HG03558 (cell line): ENCODE measurements at regions not wholly inside any gene's neighbourhood (a gene's known extent, or its start where the extent isn't known, plus 50 kb on each side); places are given as distances from the start of the nearest gene placed in this dataset.

Experiments used
- ATAC-seq: cut with Tn5 transposase; IDR thresholded peaks from one replicate; pipeline ENCODE4 v1.9.1; 2021; ENCODE audit warnings: moderate number of reproducible peaks; ENCODE audit not compliant: unreplicated experiment; ENCODE audit errors: extremely low read depth

DNA sequence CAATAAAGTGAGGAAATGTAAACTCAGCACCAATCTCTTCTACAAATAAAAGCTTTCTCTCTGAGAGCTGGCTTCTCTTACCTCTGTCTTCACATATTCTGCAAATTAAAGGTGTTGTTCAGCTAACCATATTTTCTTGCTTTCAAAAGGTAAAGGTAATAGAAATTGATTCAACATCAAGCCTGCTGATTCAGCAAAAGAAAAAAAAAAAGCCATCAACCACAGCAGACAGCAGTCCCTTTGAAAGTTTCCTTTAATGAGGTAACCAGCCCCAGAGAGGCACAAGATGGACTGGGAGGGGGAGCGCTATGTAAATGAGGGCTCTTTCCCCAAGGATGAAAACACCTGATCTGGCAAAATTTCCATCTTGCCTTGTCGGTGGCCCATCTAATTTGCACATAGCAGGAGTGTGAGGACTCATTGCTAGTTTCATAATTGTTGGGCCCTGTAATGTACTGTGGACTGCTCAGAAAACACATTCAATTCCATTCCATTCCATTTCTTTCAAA, 154.9 kb upstream of the SOX11 start:
- ATAC-seq = no peak

DNA sequence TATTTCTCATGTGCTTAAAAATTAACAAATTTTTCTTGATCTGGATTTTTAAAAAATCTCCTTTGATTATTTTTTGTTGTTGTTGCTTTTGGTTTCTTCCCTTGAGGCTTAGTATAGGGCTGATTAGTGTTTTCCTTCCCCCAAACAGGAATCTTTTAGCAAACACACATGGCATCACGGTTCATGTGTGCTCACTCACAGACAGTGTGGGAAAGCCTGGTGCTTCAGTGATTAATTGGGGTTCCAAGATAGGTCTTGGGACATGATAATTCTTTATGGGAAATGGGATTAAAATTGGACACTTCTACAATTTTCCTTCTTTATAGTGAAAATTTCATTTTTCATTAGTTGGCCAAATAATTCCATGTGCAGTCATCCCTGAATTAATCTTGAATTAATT, 153.9 kb upstream of the SOX11 start:
- ATAC-seq = no peak

GRCh38 chr2:5538772-5539171, 153.4 kb upstream of the SOX11 start:
- ATAC-seq = no peak

DNA sequence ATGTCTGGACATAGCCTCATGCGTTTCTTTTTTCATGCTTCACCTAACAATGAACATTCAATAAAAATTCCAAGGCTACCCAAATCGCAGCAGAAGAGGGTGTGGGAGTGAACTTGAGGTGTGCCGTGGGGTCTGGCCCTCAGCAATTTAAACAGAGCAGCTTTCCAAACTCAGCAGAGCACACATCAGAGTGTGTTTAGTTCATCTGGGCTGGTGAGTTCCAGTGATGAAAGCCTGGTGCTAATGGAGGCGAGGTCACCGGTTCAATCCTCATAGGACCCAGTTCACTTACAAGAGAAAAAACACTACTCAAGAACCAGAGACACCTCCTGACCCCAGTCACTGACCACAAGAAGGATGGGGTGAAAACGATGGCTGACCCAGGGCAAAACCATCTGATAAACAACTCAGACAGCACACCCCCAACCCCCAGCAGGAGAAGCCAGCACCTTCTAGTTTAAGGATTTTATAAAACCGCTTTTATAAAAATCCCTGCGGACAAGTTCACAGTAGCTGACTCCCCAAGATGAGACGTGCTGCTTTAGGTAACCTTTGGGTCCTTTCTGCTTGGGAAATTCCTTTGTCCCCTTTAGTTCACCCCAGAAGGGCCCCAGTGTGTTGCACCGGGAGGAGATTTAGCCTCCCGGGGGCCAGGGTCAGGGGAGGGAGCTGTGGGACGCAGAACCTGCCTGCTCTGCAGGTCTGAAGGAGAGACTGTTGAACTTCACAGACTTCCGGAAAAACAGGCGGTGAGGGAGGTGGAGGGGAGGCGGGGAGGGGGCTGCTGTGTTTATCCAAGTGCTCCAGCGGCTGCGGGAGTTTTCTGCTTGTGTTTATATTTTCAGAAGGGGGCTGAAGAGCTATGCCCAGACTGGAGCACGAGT, 152.7 kb upstream of the SOX11 start:
- no peak for ATAC-seq

DNA sequence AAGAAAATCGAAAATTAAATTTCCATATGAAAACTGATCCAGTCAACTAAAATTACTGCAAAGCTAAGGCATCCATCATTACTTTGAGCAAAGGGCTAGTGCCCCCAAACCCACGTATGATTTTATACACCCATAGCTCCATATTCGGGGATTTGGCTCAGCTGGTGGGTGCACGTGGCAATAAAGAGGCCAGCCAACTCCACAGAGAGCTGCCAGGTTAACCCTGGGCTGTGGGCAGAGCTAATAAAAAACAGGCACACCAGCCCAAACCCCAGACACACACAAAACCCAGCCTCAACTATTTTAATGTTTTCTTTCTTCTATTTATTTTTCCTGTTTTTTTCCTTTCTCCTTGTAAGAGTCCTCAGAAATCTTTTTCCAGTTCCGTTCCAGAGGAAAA, 151.3 kb upstream of the SOX11 start:
- no peak for ATAC-seq

DNA sequence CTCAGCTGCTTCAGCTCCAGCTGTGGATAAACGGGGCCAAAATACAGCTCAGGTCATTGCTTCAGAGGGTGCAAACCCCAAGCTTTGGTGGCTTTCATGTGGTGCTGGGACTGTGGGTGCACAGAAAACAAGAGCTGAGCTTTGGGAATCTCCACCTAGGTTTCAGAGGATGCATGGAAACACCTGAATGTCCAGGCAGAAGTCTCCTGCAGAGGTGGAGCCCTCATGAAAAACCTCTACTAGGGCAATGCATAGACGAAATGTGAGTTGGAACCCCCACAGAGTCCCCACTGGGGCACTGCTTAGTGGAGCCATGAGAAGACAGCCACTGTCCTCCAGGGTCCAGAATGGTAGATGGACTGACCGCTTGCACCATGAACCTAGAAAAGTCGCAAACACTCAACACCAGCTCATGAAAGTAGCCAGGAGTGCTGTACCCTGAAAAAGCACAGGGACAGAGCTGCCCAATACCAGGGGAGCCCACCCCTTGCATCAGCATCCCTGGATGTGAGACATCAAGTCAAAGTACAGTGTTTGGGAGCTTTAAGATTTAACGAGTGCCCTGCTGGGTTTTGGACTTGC, 147.9 kb upstream of the SOX11 start:
- no peak for ATAC-seq

DNA sequence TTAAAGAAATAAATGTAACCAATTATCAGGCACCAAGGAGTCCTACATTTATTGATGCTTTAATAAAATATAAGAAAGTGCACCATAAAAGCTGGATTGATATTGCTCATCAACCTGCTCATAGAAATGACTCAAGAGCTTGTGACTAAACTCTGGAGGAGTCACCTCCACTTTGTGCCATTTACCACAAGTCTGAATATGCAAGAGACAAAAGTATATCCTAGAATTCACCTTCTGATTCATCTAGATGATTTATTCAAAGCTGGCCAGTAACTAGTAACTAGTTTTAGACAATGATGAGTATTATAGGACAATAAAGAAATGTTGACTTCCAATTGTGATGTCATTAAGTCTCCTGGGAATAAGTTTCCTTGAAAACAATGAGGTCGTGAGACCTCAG, 146.0 kb upstream of the SOX11 start:
- ATAC-seq = no peak

DNA sequence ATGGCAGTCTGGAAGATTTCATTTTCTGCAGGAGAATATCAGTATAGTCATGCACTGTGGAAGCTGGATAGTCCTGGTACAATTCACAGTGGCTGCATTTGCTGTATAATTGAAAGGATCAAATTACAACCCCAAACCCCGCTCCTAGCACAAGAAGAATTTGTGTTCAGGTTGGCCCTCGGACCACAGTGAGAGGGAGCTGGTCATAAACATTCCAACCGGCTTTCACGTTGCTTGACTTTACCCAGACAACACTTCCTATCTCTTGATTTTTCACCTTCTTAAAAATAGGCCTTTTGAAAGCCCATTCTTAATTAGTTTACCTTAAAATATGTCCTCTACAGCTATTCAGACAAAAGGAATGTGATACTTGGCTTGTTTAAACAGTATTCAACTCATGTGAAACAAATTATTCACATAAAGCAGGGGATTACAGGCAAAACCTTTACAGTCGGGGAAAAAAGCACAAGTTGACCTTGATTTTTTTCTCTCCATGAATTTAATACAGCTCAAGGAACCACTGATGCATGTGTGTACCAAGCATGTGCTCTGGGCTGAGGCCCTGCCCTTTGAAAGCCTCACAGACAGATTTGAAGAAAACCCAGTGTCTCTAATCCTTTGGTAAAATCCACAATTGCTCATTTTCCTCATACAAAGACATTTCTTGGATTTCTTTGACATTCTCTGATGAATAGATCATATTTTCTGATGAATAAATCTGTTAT, 143.0 kb upstream of the SOX11 start:
- ATAC-seq = no peak

GRCh38 chr2:5549771-5550170, 142.4 kb upstream of the SOX11 start:
- ATAC-seq = no peak

GRCh38 chr2:5555636-5556035, 136.5 kb upstream of the SOX11 start:
- ATAC-seq = no peak

- no peak for ATAC-seq
These were observed 131.2 kb upstream of the SOX11 start for GRCh38 chr2:5561006-5561405.

GRCh38 chr2:5562426-5562825, 129.8 kb upstream of the SOX11 start:
- no peak for ATAC-seq

GRCh38 chr2:5562865-5563264, 129.3 kb upstream of the SOX11 start:
- no peak for ATAC-seq

DNA sequence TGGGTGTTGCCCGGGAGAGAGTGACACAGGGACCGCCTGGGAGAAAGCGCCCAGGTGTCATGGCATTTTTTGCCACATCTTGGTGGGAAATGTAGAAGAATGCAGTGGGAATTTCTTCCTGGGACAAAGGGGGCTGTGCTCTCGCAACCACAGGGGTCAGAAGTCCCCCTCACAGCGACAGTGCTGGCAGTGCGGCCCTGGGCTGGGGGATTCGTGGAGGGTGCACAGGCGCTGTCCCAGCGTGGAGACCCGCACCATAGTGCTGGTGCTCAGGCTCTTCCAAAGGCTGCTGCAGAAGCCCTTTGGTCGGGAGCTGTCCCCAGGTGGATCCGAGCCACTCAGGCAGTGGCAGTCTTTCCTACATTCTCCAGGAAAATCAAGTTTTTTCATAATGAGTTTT, 128.8 kb upstream of the SOX11 start:
- ATAC-seq = no peak

DNA sequence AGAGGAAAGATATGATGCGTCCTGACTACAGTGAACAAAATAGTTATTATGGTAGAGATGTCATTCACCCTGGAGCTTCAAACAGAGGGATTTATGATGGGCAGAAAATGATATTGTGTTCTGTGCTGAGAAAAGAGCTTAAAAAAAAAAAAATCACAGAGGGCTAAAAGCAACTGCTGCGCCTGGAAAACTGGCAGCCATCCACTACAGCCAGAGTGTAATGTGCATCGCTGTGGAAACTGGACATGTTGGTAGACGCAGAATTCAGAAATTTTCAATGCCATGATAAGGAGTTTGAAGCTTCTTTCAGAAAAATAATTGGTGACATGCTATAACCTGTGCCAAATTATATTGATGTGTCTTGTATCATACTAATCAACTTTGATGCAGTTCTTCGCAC, 122.9 kb upstream of the SOX11 start:
- no peak for ATAC-seq

DNA sequence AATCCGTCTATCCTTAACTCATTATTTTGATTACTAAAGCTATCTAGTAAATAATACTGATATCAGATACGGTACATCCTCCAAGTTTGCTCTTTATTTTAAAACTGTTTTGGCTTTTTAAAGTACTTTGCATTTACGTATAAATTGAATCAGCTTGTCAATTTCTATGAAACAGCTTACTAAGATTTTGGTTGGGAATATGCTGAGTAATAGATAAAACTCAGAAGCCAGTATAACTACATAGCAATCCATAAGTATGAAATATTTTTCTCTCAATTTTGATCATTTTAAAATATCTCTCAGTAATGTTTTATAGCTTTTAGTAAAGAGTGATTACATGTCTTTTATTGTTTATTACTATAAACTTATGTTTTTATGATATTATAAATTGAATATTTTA, 116.2 kb upstream of the SOX11 start:
- ATAC-seq = no peak

DNA sequence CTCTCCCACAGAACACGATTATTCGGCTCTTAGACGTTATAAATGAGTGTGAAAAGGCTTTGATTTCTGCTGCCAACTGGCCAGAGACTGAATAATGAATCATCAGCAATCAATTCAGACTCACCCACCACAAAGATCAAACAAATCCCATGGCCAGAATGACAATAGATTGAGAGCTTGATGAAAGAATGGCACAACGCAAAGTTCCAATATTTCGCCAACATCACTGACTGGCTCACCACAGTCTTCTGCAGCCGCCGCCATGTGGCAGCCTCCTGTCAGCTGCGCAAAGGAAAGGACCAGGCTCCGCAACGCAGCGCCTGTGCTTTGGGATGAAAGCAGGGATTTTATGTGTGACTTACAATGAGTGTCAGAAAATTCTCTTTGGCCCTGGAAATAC, 104.4 kb upstream of the SOX11 start:
- ATAC-seq = no peak

- ATAC-seq = no peak
These were observed 103.6 kb upstream of the SOX11 start for GRCh38 chr2:5588601-5589000.

GRCh38 chr2:5589183-5589582, 103.0 kb upstream of the SOX11 start:
- no peak for ATAC-seq

DNA sequence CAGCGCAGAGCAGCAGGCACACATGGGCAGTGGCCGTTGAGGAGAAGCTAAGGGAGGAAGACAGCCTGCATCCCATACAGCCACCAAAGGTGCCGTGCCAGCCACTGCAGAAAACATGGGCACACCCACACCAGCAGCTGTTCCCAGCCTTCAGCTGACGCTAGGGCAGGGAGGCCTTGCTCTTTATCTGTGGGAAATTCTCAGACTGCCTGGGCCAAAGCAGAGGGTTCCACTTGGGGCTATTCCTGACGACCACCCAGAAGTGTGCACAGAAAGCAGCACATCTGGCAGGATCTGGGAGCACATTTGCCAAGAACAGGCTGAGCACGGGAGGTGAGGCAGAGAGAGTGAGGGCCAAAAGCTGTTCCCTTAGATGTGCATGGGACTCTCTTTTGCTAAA, 101.3 kb upstream of the SOX11 start:
- no peak for ATAC-seq

DNA sequence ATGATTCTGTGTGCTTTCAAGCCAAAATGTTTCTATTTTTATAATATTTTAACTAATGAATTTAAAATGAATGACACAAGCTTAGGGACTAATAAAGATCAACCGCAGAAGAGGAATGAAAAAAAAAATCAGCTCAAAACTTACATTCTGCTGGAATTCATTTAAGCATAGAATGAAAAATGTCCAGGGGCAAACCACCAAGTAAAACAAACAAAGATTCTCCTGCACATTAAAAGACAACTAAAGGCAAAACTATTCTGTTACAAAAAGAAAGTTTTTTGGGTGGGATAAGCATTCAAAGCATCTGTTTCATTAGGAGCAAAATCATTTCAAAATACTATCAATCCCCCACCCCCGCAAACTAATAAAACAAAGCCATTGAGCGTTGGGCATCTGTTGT, 99.3 kb upstream of the SOX11 start:
- no peak for ATAC-seq
